ENCODE measurements at regions not wholly inside any gene's neighbourhood (a gene's known extent, or its start where the extent isn't known, plus 50 kb on each side); places are given as distances from the start of the nearest gene placed in this dataset.

GRCh38 chr5:40227366-40227765 is 452.3 kb upstream of the PTGER4 start:
- TF ChIP-seq CTCF (IDR thresholded peaks at IDR 0.05), result no peak
- no peak for TF ChIP-seq POLR2A (IDR thresholded peaks at IDR 0.05)

Measured in uterus (tissue), 2 donors.